Activated T-helper 9 cell treated with anti-CD3 and anti-CD28 coated beads, Interleukin-2, amount 50 U/mL, for 16 hours (primary cell): ENCODE measurements at regions not wholly inside any gene's neighbourhood (a gene's known extent, or its start where the extent isn't known, plus 50 kb on each side); places are given as distances from the start of the nearest gene placed in this dataset.
"Not testable (repeated sequence)": the region's sequence is repeated elsewhere in the genome, so short reads cannot be mapped to it uniquely, and the experiment has no call there.

Experiments
- DNase-seq: peaks from one replicate; pipeline ENCODE4 v3.0.0-alpha.2; 2020; ENCODE audit warnings: low read depth

GRCh38 chr17:70286391-70286790, 117.1 kb downstream of the KCNJ2 start:
- DNase-seq: no peak

GRCh38 chr17:70288540-70289290, 119.4 kb downstream of the KCNJ2 start:
- no peak for DNase-seq

- DNase-seq: no peak
Observed at GRCh38 chr17:70290770-70291169, 121.4 kb downstream of the KCNJ2 start.

- DNase-seq: no peak
Observed at GRCh38 chr17:70292366-70292765, 123.0 kb downstream of the KCNJ2 start.

- DNase-seq: not testable (repeated sequence)
Observed at GRCh38 chr17:70293564-70294310, 124.4 kb downstream of the KCNJ2 start.

- no peak for DNase-seq
Observed at GRCh38 chr17:70295329-70295728, 126.0 kb downstream of the KCNJ2 start.

- no peak for DNase-seq
Observed at GRCh38 chr17:70295731-70296130, 126.4 kb downstream of the KCNJ2 start.

- DNase-seq: no peak
Observed at GRCh38 chr17:70296456-70296855, 127.1 kb downstream of the KCNJ2 start.

GRCh38 chr17:70297397-70297796, 128.1 kb downstream of the KCNJ2 start:
- DNase-seq: no peak

- no peak for DNase-seq
Observed at GRCh38 chr17:70298929-70299531, 129.7 kb downstream of the KCNJ2 start.

- no peak for DNase-seq
Observed at GRCh38 chr17:70307430-70308225, 138.3 kb downstream of the KCNJ2 start.

- no peak for DNase-seq
Observed at GRCh38 chr17:70308618-70309017, 139.3 kb downstream of the KCNJ2 start.

GRCh38 chr17:70310221-70310672, 140.9 kb downstream of the KCNJ2 start:
- no peak for DNase-seq

- no peak for DNase-seq
Observed at GRCh38 chr17:70313086-70313852, 143.9 kb downstream of the KCNJ2 start.

- no peak for DNase-seq
Observed at GRCh38 chr17:70314096-70314495, 144.8 kb downstream of the KCNJ2 start.

GRCh38 chr17:70314506-70314905, 145.2 kb downstream of the KCNJ2 start:
- no peak for DNase-seq

- DNase-seq: no peak
Observed at GRCh38 chr17:70317421-70317820, 148.1 kb downstream of the KCNJ2 start.

- DNase-seq: no peak
Observed at GRCh38 chr17:70318051-70318450, 148.7 kb downstream of the KCNJ2 start.

- DNase-seq: no peak
Observed at GRCh38 chr17:70319516-70319915, 150.2 kb downstream of the KCNJ2 start.

- DNase-seq: no peak
Observed at GRCh38 chr17:70320673-70321345, 151.5 kb downstream of the KCNJ2 start.

- no peak for DNase-seq
Observed at GRCh38 chr17:70321352-70321751, 152.0 kb downstream of the KCNJ2 start.
